ENCODE measurements at regions not wholly inside any gene's neighbourhood (a gene's known extent, or its start where the extent isn't known, plus 50 kb on each side); places are given as distances from the start of the nearest gene placed in this dataset.

DNA sequence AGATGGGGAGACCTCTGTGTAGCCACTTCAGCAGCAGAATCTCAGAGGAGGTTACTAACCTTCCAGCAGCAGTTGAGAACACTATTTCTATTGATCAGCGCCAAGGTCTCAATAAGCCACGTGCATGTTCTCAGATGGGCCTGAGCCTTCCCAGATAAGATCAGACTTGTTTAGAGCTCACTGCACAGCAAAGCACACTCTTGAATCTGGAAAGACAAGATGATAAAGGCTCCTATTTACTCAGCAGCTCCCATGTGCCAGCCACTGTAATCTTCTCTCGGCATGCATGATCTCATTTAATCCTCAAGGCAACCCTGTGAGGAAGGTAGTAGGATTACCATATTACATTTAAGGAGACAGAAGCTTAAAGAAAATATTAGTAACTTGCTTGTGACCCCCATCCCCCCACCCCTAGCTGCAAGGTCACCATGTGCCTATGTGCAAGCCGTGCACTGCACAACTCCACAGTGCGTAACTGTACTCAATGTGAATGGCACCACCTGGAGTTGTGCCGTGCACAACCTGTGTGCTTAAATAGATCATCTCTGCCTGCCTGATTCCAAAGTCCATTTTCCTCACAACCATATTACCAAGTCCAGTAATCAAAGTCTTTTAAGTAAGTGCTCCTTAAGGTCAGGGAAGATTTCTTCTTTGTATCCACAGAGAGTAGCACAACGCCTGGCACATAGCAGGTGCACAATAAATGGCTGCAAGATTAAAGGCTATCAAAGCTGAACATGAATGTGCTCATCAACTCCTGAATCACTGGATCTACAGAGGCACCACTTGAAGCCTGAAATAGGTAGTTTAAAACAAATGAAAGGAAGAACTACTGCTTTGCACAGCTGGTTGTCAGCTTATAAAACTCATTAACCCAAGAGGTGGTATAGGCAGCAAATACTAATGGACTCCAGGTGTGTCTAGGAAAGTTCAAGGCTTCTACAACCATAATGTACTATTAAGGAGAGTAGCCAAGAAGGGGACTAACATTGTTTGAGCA lies 293.8 kb downstream of the BUD13 start:
- Mint-ChIP-seq H3K36me3 (ENCODE audit: low read depth) (no peaks in the 10 kb centered on the region), H3K27me3 (ENCODE audit: insufficient read depth) (no peaks in the 10 kb centered on the region), H3K27ac (no peak overlapping the region), H3K9me3 (no peaks in the 10 kb centered on the region), H3K4me3 (no peak overlapping the region), H3K4me1 (peaks cover 17% of the 10 kb centered on the region)
- Histone ChIP-seq H3K27ac (ENCODE audit: low read depth, low read length) (no peak overlapping the region), H3K27me3 (ENCODE audit: control insufficient read depth, insufficient read depth, low read length, poor library complexity, severe bottlenecking) (no peaks in the 10 kb centered on the region), H3K4me1 (ENCODE audit: control insufficient read depth, insufficient read depth, low read length) (peaks cover 8% of the 10 kb centered on the region), H3K36me3 (ENCODE audit: control insufficient read depth, insufficient read depth, low read length) (no peaks in the 10 kb centered on the region), H3K9me3 (ENCODE audit: control insufficient read depth, low read length) (no peaks in the 10 kb centered on the region), H3K4me3 (ENCODE audit: low read length) (peak overlapping the region; percentile 51), H3K9ac (ENCODE audit: extremely low read depth, low read length, poor library complexity, severe bottlenecking) (no peak overlapping the region)
- 86 to 87% methylated on average over 7 of the region's 7 CpGs for WGBS, 2 experiments (ENCODE audit: insufficient coverage in 1 of 2, insufficient read length in 1 of 2)
- no peak for DNase-seq
- no peak for TF ChIP-seq CTCF (conservative IDR thresholded peaks at IDR 0.05)

- DNase-seq, result no peak
- no peaks in the 10 kb centered on the region for H3K36me3 ChIP-seq (ENCODE audit: control insufficient read depth, insufficient read depth, low read length)
- Mint-ChIP-seq H3K4me1 (peaks cover 19% of the 10 kb centered on the region), H3K27ac (no peak overlapping the region), H3K36me3 (ENCODE audit: low read depth) (no peaks in the 10 kb centered on the region), H3K27me3 (ENCODE audit: insufficient read depth) (no peaks in the 10 kb centered on the region), H3K9me3 (no peaks in the 10 kb centered on the region), H3K4me3 (no peak overlapping the region)
- no peak for TF ChIP-seq CTCF (conservative IDR thresholded peaks at IDR 0.05)
- H3K4me3 ChIP-seq (ENCODE audit: low read length), result no peak overlapping the region
- H3K9me3 ChIP-seq (ENCODE audit: control insufficient read depth, low read length), result no peaks in the 10 kb centered on the region
- WGBS, 2 experiments (ENCODE audit: insufficient coverage in 1 of 2, insufficient read length in 1 of 2), result 90 to 100% methylated on average over 2 to 8 of the region's 8 CpGs
- peaks cover 8% of the 10 kb centered on the region for H3K4me1 ChIP-seq (ENCODE audit: control insufficient read depth, insufficient read depth, low read length)
- H3K27me3 ChIP-seq (ENCODE audit: control insufficient read depth, insufficient read depth, low read length, poor library complexity, severe bottlenecking), result no peaks in the 10 kb centered on the region
- no peak overlapping the region for H3K27ac ChIP-seq (ENCODE audit: low read depth, low read length)
- H3K9ac ChIP-seq (ENCODE audit: extremely low read depth, low read length, poor library complexity, severe bottlenecking), result no peak overlapping the region
These were observed 294.6 kb downstream of the BUD13 start for GRCh38 chr11:116478205-116478604.

- Mint-ChIP-seq H3K36me3 (ENCODE audit: low read depth) (no peaks in the 10 kb centered on the region), H3K27me3 (ENCODE audit: insufficient read depth) (no peaks in the 10 kb centered on the region), H3K27ac (peak overlapping the region; percentile 65), H3K4me3 (no peak overlapping the region), H3K9me3 (peaks cover 4% of the 10 kb centered on the region), H3K4me1 (peaks cover 14% of the 10 kb centered on the region)
- Histone ChIP-seq H3K9ac (ENCODE audit: extremely low read depth, low read length, poor library complexity, severe bottlenecking) (no peak overlapping the region), H3K27ac (ENCODE audit: low read depth, low read length) (no peak overlapping the region), H3K27me3 (ENCODE audit: control insufficient read depth, insufficient read depth, low read length, poor library complexity, severe bottlenecking) (no peaks in the 10 kb centered on the region), H3K36me3 (ENCODE audit: control insufficient read depth, insufficient read depth, low read length) (no peaks in the 10 kb centered on the region), H3K4me3 (ENCODE audit: low read length) (no peak overlapping the region), H3K4me1 (ENCODE audit: control insufficient read depth, insufficient read depth, low read length) (peaks cover 3% of the 10 kb centered on the region), H3K9me3 (ENCODE audit: control insufficient read depth, low read length) (peaks cover 11% of the 10 kb centered on the region)
- 54 to 62% methylated on average over 3 of the region's 3 CpGs for WGBS, 2 experiments (ENCODE audit: insufficient coverage in 1 of 2, insufficient read length in 1 of 2)
- TF ChIP-seq CTCF (conservative IDR thresholded peaks at IDR 0.05), result no peak
- DNase-seq, result peak; percentile 80
These were observed 298.9 kb downstream of the BUD13 start for GRCh38 chr11:116473790-116474346.

Measured in endodermal cell (in vitro differentiated cells).